A549 (cell line): ENCODE measurements at regions not wholly inside any gene's neighbourhood (a gene's known extent, or its start where the extent isn't known, plus 50 kb on each side); places are given as distances from the start of the nearest gene placed in this dataset.

ENCODE experiments used
- ATAC-seq, 2 experiments: fragments of 200-7000 bp in 1 of 2; fragments of >200 bp in 1 of 2; cut with Nextera tagmentation in 1 of 2; cut with Tn5 transposase in 1 of 2; 3 replicates each; pipeline versions ENCODE4 v1.8.0 to v1.9.1; 2018 to 2020; ENCODE audit warnings: mild to moderate bottlenecking in 1 of 2, moderate library complexity in 1 of 2
- CTCF ChIA-PET: fragments of 300-600 bp; sonication (Branson Sonifier 250); formaldehyde crosslinking; extraction: SDS; loops from one replicate; lab custom pipeline; 2021; ENCODE audit warnings: antibody characterized with exemption, inconsistent platforms; lab: Yijun Ruan, JAX
- POLR2A ChIA-PET: fragments of 350-600 bp; formaldehyde crosslinking; extraction: SDS; loops from one replicate; lab custom pipeline; 2021; ENCODE audit warnings: antibody characterized with exemption, inconsistent platforms; lab: Yijun Ruan, JAX
- DNase-seq, 2 experiments: peaks; one replicate each; pipeline versions ENCODE4 v3.0.0 to v3.0.0-alpha.2; 2011 to 2016; ENCODE audit warnings: low read depth in 1 of 2, low spot score in 1 of 2
- FAIRE-seq: peaks from 2 replicates; lab custom pipeline; 2011; peaks lifted over from hg19 to GRCh38; lab: Jason Lieb, UNC
- H3K27ac ChIP-seq, 2 experiments: fragments of >200 bp; sonication (Bioruptor Twin); formaldehyde crosslinking; 3 replicates each; pipeline ENCODE4 v1.5.1; 2016 to 2017
- H3K4me1 ChIP-seq: fragments of >200 bp; sonication (Bioruptor Twin); formaldehyde crosslinking; 3 replicates; pipeline ENCODE4 v1.6.1; 2016
- H3K4me2 ChIP-seq: fragments of >200 bp; sonication (Bioruptor Twin); formaldehyde crosslinking; 3 replicates; pipeline ENCODE4 v1.6.1; 2016
- H3K4me3 ChIP-seq: fragments of >200 bp; sonication (Bioruptor Twin); formaldehyde crosslinking; 3 replicates; pipeline ENCODE4 v1.5.1; 2016
- H3K9me3 ChIP-seq: fragments of >200 bp; sonication (Bioruptor Twin); formaldehyde crosslinking; 3 replicates; pipeline ENCODE4 v1.6.1; 2016
- CEBPB ChIP-seq, 2 experiments: fragments of >200 bp in 1 of 2; sonication (Bioruptor Twin) in 1 of 2; formaldehyde crosslinking in 1 of 2; IDR thresholded peaks; 2 replicates each; pipeline ENCODE4 v1.6.1; 2012 to 2016
- CHD4 ChIP-seq: fragments of 200-600 bp; sonication (generic); IDR thresholded peaks from 2 replicates; pipeline ENCODE4 v1.6.1; 2016; ENCODE audit warnings: antibody characterized with exemption, mild to moderate bottlenecking, borderline replicate concordance
- EP300 ChIP-seq, 2 experiments: fragments of >200 bp; sonication (Bioruptor Twin); formaldehyde crosslinking; IDR thresholded peaks; 2 replicates in 1 of 2; 3 replicates in 1 of 2; pipeline ENCODE4 v1.6.1; 2016 to 2017
- ESRRA ChIP-seq: fragments of 150-350 bp; IDR thresholded peaks from 2 replicates; pipeline ENCODE4 v1.6.1; 2014; ENCODE audit warnings: mild to moderate bottlenecking, low read length, borderline replicate concordance
- FOSB ChIP-seq: fragments of 250-450 bp; sonication (Bioruptor Pico); IDR thresholded peaks from 2 replicates; pipeline ENCODE4 v1.5.0; 2020; ENCODE audit warnings: mild to moderate bottlenecking, moderate library complexity
- HOXB5 ChIP-seq: fragments of 250-450 bp; sonication (Bioruptor Pico); IDR thresholded peaks from 2 replicates; pipeline ENCODE4 v1.5.0; 2020; ENCODE audit warnings: mild to moderate bottlenecking, moderate library complexity
- JUN ChIP-seq, 2 experiments: fragments of >200 bp; sonication (Bioruptor Twin); formaldehyde crosslinking; IDR thresholded peaks; 2 replicates in 1 of 2; 3 replicates in 1 of 2; pipeline ENCODE4 v1.6.1; 2016 to 2017
- KDM1A ChIP-seq: fragments of 200-600 bp; sonication (generic); IDR thresholded peaks from 2 replicates; pipeline ENCODE4 v1.6.1; 2016; ENCODE audit warnings: low read depth, mild to moderate bottlenecking
- MAZ ChIP-seq: fragments of 150-350 bp; IDR thresholded peaks from 2 replicates; pipeline ENCODE4 v1.6.1; 2014; ENCODE audit warnings: antibody characterized with exemption, low read depth, low read length, borderline replicate concordance
- MYC ChIP-seq: IDR thresholded peaks from 2 replicates; pipeline ENCODE4 v1.6.1; 2012; ENCODE audit warnings: mild to moderate bottlenecking, inconsistent platforms, low read length, improper control_type of control experiment, borderline replicate concordance
- NR3C1 ChIP-seq: fragments of >200 bp; sonication (Bioruptor Twin); formaldehyde crosslinking; IDR thresholded peaks from 3 replicates; pipeline ENCODE4 v1.6.1; 2017
- POLR2A ChIP-seq: IDR thresholded peaks from 2 replicates; pipeline ENCODE4 v1.6.1; 2012; ENCODE audit warnings: mild to moderate bottlenecking, low read length
- RAD21 ChIP-seq, 2 experiments: fragments of >200 bp in 1 of 2; sonication (Bioruptor Twin) in 1 of 2; formaldehyde crosslinking in 1 of 2; IDR thresholded peaks in 1 of 2; conservative IDR thresholded peaks in 1 of 2; 2 replicates in 1 of 2; 3 replicates in 1 of 2; pipeline ENCODE4 v1.6.1; 2012 to 2018; ENCODE audit warnings: inconsistent platforms in 1 of 2
- RARB ChIP-seq: fragments of 250-450 bp; sonication (Bioruptor Pico); IDR thresholded peaks from 2 replicates; pipeline ENCODE4 v1.8.0; 2021; ENCODE audit warnings: mild to moderate bottlenecking, moderate library complexity
- SMC3 ChIP-seq: fragments of >200 bp; sonication (Bioruptor Twin); formaldehyde crosslinking; IDR thresholded peaks from 3 replicates; pipeline ENCODE4 v1.6.1; 2018; ENCODE audit warnings: inconsistent platforms
- TFCP2L1 ChIP-seq: fragments of 250-450 bp; sonication (Bioruptor Pico); IDR thresholded peaks from 2 replicates; pipeline ENCODE4 v1.5.0; 2021; ENCODE audit warnings: mild to moderate bottlenecking
- TP53 ChIP-seq: fragments of 250-450 bp; sonication (Bioruptor Pico); IDR thresholded peaks from 2 replicates; pipeline ENCODE4 v1.5.0; 2021; ENCODE audit warnings: mild to moderate bottlenecking, moderate library complexity
- ZC3H11A ChIP-seq: fragments of 450-650 bp; IDR thresholded peaks from 2 replicates; pipeline ENCODE4 v1.6.1; 2014; ENCODE audit warnings: antibody characterized with exemption, mild to moderate bottlenecking
- ZFP36 ChIP-seq: fragments of 450-650 bp; IDR thresholded peaks from 2 replicates; pipeline ENCODE4 v1.6.1; 2014; ENCODE audit warnings: borderline replicate concordance; ENCODE audit not compliant: partially characterized antibody
- WGBS: methylation state at CpG from one replicate; pipeline ENCODE4 v1.1.6; 2017; ENCODE audit errors: missing lambda C conversion rate; 5-methylcytosine and 5-hydroxymethylcytosine counted together
- TF ChIP-seq, protein P1 (sequence below): fragments of >200 bp; sonication (Bioruptor Twin); formaldehyde crosslinking; IDR thresholded peaks from 2 replicates; pipeline ENCODE4 v1.6.1; 2016
- TF ChIP-seq, protein P2 (sequence below): IDR thresholded peaks from 2 replicates; pipeline ENCODE4 v1.6.1; 2012
- TF ChIP-seq, protein P3 (sequence below): IDR thresholded peaks from 2 replicates; pipeline ENCODE4 v1.6.1; 2012; ENCODE audit warnings: low read depth, borderline replicate concordance
- TF ChIP-seq, protein P4 (sequence below): fragments of >200 bp; sonication (Bioruptor Twin); formaldehyde crosslinking; IDR thresholded peaks from 3 replicates; pipeline ENCODE4 v1.6.1; 2016

DNA sequence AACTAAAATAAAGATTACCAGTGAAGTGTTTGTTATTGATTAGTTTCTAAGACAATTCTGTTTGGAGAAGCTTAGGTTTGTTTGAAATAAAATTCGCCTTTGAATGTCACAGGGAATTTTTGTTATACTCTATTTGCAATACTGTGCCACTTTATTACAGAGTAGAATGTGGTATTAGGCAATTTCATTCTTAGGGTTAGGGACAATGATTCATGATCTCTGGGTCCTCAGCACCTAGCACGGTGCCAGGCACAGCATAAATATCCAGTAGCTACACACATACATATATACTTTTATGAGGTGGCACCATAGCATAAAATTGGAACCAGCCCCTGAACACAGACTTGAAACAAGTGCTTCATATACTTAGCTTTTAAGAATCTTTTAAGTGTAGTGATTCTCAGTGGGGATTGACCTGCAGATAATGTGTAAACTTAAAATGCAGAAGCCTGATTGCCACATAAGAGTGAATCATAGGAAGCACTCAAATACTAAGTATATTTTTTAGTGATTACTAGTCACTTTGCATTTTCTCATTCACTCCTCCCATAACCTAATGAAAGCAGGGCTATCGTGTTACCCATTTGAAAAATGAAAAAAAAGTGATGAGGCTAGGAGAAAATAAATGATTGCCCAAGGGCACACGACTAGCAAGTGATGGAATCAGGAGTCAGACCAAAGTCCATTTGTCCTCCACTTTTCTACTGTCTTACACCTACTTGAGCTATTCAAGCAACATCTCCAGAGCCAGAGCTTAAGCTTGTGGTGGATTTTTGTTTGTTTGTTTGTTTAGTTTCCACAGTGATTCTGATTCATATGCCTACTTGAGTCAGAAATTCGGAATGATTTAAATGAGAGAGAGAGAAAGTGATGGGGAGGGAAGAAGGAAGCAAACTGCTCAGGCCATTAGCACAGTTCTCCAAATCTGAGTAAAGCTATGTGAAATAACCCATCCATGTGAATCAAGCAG, 366.0 kb upstream of the FGF13 start:
- peak in 1 of 2 experiments; percentile 2 for DNase-seq
- TF ChIP-seq, protein P1, sequence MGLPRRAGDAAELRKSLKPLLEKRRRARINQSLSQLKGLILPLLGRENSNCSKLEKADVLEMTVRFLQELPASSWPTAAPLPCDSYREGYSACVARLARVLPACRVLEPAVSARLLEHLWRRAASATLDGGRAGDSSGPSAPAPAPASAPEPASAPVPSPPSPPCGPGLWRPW, result no peak
- TF ChIP-seq ZC3H11A, result no peak
- TF ChIP-seq, protein P2, sequence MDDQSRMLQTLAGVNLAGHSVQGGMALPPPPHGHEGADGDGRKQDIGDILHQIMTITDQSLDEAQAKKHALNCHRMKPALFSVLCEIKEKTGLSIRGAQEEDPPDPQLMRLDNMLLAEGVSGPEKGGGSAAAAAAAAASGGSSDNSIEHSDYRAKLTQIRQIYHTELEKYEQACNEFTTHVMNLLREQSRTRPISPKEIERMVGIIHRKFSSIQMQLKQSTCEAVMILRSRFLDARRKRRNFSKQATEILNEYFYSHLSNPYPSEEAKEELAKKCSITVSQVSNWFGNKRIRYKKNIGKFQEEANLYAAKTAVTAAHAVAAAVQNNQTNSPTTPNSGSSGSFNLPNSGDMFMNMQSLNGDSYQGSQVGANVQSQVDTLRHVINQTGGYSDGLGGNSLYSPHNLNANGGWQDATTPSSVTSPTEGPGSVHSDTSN, result no peak
- no peak for TF ChIP-seq MYC
- TF ChIP-seq MAZ, result no peak
- TF ChIP-seq ESRRA, result no peak
- no peak for TF ChIP-seq CHD4
- no peak for TF ChIP-seq FOSB (CRISPR knock-in tag)
- TF ChIP-seq KDM1A, result no peak
- TF ChIP-seq TFCP2L1 (CRISPR knock-in tag), result no peak
- no peak for TF ChIP-seq SMC3
- no peak for TF ChIP-seq NR3C1
- no peak for TF ChIP-seq EP300 (IDR thresholded peaks at IDR 0.05)
- TF ChIP-seq HOXB5, result no peak
- no peak for TF ChIP-seq JUN (IDR thresholded peaks at IDR 0.05)
- TF ChIP-seq RAD21 (conservative IDR thresholded peaks at IDR 0.05 in 1 of 2, IDR thresholded peaks at IDR 0.05 in 1 of 2), result no peak
- TF ChIP-seq, protein P3, sequence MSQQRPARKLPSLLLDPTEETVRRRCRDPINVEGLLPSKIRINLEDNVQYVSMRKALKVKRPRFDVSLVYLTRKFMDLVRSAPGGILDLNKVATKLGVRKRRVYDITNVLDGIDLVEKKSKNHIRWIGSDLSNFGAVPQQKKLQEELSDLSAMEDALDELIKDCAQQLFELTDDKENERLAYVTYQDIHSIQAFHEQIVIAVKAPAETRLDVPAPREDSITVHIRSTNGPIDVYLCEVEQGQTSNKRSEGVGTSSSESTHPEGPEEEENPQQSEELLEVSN, result no peak
- CTCF ChIA-PET, result no interaction called here
- WGBS, result 0% methylated on average over 5 of the region's 5 CpGs
- no peaks in the 10 kb centered on the region for H3K9me3 ChIP-seq
- no peak overlapping the region for H3K27ac ChIP-seq
- POLR2A ChIA-PET, result no interaction called here
- H3K4me2 ChIP-seq, result no peak overlapping the region
- ATAC-seq, result no peak
- H3K4me1 ChIP-seq, result no peaks in the 10 kb centered on the region
- no peak overlapping the region for H3K4me3 ChIP-seq
- peak; percentile 46 for FAIRE-seq

DNA sequence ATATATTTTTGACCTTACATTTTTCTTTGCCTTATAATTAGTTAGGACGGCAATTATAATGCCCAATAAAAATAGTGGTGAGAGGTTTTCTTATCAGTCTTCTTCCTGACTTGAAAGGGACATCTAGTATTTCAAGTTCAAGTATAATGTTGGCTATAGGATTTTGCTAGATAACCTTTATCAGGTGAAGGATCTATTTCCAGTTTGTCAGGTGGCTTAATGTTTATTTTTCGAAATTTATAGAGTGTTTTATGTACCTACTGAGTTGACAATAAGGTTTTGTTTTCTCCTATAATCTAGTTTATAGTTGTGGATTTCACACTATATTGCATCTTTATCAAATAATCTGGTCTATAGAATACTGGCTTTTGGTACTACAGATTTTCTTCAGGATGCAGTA, 351.8 kb upstream of the FGF13 start:
- FAIRE-seq (peak; percentile 39), DNase-seq (no peak), ATAC-seq (no peak)
- POLR2A ChIA-PET, result no interaction called here
- CTCF ChIA-PET, result no interaction called here
- Histone ChIP-seq H3K9me3 (no peaks in the 10 kb centered on the region), H3K27ac (no peak overlapping the region), H3K4me2 (no peak overlapping the region), H3K4me3 (no peak overlapping the region), H3K4me1 (no peaks in the 10 kb centered on the region)
- 0% methylated on average over 2 of the region's 2 CpGs for WGBS
- no peak for TF ChIP-seq JUN (IDR thresholded peaks at IDR 0.05)
- TF ChIP-seq POLR2A, result no peak
- no peak for TF ChIP-seq RARB (CRISPR knock-in tag)
- TF ChIP-seq ZFP36, result no peak

DNA sequence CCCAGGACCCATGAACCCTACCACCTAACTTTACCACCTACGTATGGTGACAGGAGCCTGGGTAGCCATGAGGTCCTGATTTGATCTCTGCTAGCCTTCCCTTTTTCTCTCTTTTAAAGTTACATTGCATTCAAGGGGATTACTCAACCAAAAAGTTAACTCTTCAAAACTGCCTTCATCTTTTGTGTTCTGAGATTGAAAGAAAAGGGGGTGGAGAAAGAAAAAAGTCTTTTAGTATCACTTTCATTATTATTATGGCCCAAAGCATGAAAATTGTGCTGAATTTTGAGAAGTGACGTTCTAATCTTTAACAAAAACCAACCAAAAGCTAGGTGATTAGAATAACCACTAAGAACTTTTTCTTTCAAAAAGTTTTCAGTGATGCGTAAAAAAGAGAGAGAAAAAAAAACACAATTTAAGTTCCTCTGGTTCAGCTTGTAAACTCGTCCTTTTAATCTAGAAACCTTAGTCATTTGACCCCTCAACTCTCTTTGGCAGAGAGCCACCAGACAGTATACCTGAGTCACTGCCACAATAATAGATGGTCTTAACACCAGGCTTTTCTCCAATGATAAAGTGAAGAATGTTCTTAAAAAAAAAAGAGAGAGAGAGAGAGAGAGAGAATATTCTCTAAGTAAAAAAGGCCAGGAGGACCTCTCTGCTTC, 347.4 kb upstream of the FGF13 start:
- FAIRE-seq (no peak), ATAC-seq (no peak), DNase-seq (no peak)
- CTCF ChIA-PET, result no interaction called here
- Histone ChIP-seq H3K4me3 (no peak overlapping the region), H3K4me1 (no peaks in the 10 kb centered on the region), H3K4me2 (no peak overlapping the region), H3K27ac (no peak overlapping the region), H3K9me3 (no peaks in the 10 kb centered on the region)
- no peak for TF ChIP-seq RAD21 (conservative IDR thresholded peaks at IDR 0.05 in 1 of 2, IDR thresholded peaks at IDR 0.05 in 1 of 2)
- TF ChIP-seq CEBPB (IDR thresholded peaks at IDR 0.05), result no peak
- TF ChIP-seq, protein P2, result no peak
- TF ChIP-seq SMC3, result no peak
- TF ChIP-seq, protein P4, sequence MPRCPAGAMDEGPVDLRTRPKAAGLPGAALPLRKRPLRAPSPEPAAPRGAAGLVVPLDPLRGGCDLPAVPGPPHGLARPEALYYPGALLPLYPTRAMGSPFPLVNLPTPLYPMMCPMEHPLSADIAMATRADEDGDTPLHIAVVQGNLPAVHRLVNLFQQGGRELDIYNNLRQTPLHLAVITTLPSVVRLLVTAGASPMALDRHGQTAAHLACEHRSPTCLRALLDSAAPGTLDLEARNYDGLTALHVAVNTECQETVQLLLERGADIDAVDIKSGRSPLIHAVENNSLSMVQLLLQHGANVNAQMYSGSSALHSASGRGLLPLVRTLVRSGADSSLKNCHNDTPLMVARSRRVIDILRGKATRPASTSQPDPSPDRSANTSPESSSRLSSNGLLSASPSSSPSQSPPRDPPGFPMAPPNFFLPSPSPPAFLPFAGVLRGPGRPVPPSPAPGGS, result no peak
- no peak for TF ChIP-seq ZFP36
- TF ChIP-seq KDM1A, result no peak
- no peak for TF ChIP-seq CHD4
- no peak for TF ChIP-seq ESRRA
- no peak for TF ChIP-seq TP53 (CRISPR knock-in tag)
- WGBS, result 2% methylated on average over 4 of the region's 4 CpGs
- POLR2A ChIA-PET, result no interaction called here
